Stomach (tissue), 8 donors: ENCODE measurements at regions not wholly inside any gene's neighbourhood (a gene's known extent, or its start where the extent isn't known, plus 50 kb on each side); places are given as distances from the start of the nearest gene placed in this dataset.

Source experiments
- DNase-seq, 2 donors: peaks; one replicate each; pipeline versions ENCODE4 v3.0.0 to v3.0.0-alpha.2; 2013 to 2019
- H3K27ac ChIP-seq, 5 donors: fragments of 200-600 bp in 4 of 5; sonication (generic) in 4 of 5; one replicate each; pipeline ENCODE4 v1.5.1; 2013 to 2019; ENCODE audit warnings: mild to moderate bottlenecking in 1 of 5, moderate library complexity in 1 of 5
- H3K27me3 ChIP-seq, 3 donors: fragments of 200-600 bp; sonication (generic); one replicate each; pipeline ENCODE4 v1.5.1; 2017 to 2019; ENCODE audit warnings: mixed run types in 1 of 3
- H3K36me3 ChIP-seq, 4 donors: fragments of 200-600 bp; sonication (generic); 1 replicate in 3 of 4; 2 replicates in 1 of 4; pipeline ENCODE4 v1.5.1; 2016 to 2019
- H3K4me1 ChIP-seq, 4 donors: fragments of 200-600 bp; sonication (generic); one replicate each; pipeline ENCODE4 v1.5.1; 2016 to 2019
- H3K4me3 ChIP-seq, 4 donors: fragments of 200-600 bp; sonication (generic) in 3 of 4; one replicate each; pipeline ENCODE4 v1.5.1; 2016 to 2019; ENCODE audit warnings: mild to moderate bottlenecking in 1 of 4
- H3K9me3 ChIP-seq, 4 donors: fragments of 200-600 bp; sonication (generic); one replicate each; pipeline ENCODE4 v1.5.1; 2016 to 2019
- CTCF ChIP-seq, 7 experiments: fragments of 450-650 bp in 4 of 7; fragments of 200-600 bp in 3 of 7; sonication (generic) in 3 of 7; IDR thresholded peaks; one replicate each; pipeline ENCODE4 v1.5.1; 2016 to 2019; ENCODE audit warnings: antibody characterized with exemption in 7 of 7, control low read depth in 2 of 7, mild to moderate bottlenecking in 1 of 7
- EP300 ChIP-seq: sonication (generic); formaldehyde crosslinking; IDR thresholded peaks from one replicate; pipeline ENCODE4 v1.6.1; 2017; ENCODE audit warnings: antibody characterized with exemption
- POLR2A ChIP-seq, 4 donors: fragments of 450-650 bp; IDR thresholded peaks; one replicate each; pipeline ENCODE4 v1.6.1; 2016; ENCODE audit warnings: antibody characterized with exemption in 4 of 4, control low read depth in 2 of 4, mild to moderate bottlenecking in 1 of 4, moderate library complexity in 1 of 4
- POLR2AphosphoS5 ChIP-seq, 3 donors: sonication (generic); formaldehyde crosslinking; IDR thresholded peaks; one replicate each; pipeline ENCODE4 v1.6.1; 2016; ENCODE audit warnings: antibody characterized with exemption in 3 of 3
- WGBS, 5 donors: extraction: QIAGEN DNeasy Blood & Tissue Kit in 3 of 5; methylation state at CpG; one replicate each; pipeline versions ENCODE4 v1.1.5 to v1.1.7; 2013 to 2018; 5-methylcytosine and 5-hydroxymethylcytosine counted together
- intact Hi-C: fragments of 100-400 bp; cut with DNase I; formaldehyde crosslinking; loops from one replicate; pipeline ENCODE4 v1.15.1; 2023; ENCODE audit warnings: low total_unique reads
- donor health status: healthy with polysubstance abuse.
- donor health status: Bipolar disorder and iron deficiency.
- donor health status: healthy.

GRCh38 chr2:134020608-134021007 is 233.3 kb upstream of the MGAT5 start:
- intact Hi-C loops, result no loop called here

GRCh38 chr2:134021830-134022524 is 231.9 kb upstream of the MGAT5 start:
- TF ChIP-seq EP300 (no peak), CTCF (IDR thresholded peaks at IDR 0.05) (no peak), POLR2A (IDR thresholded peaks at IDR 0.05) (no peak), POLR2AphosphoS5 (IDR thresholded peaks at IDR 0.05) (no peak)

More at GRCh38 chr2:134020608-134021007, 233.3 kb upstream of the MGAT5 start:
- Histone ChIP-seq H3K27me3 (peaks cover 0 to 15% (median 0%) of the 10 kb centered on the region in 3 donors), H3K36me3 (no peaks in the 10 kb centered on the region), H3K27ac (no peak overlapping the region), H3K4me1 (no peaks in the 10 kb centered on the region), H3K9me3 (no peaks in the 10 kb centered on the region), H3K4me3 (no peak overlapping the region)
- DNase-seq, result no peak
- 64 to 73% (median 69%) methylated on average over 3 of the region's 3 CpGs for WGBS, 5 donors
- no peak for TF ChIP-seq CTCF (IDR thresholded peaks at IDR 0.05)

GRCh38 chr2:134023854-134024253 is 230.0 kb upstream of the MGAT5 start:
- intact Hi-C loops, result no loop called here
- Histone ChIP-seq H3K27me3 (peaks cover 0 to 39% (median 7%) of the 10 kb centered on the region in 3 donors), H3K27ac (no peak overlapping the region), H3K36me3 (no peaks in the 10 kb centered on the region), H3K4me3 (no peak overlapping the region), H3K4me1 (peaks cover 0 to 7% (median 0%) of the 10 kb centered on the region in 4 donors), H3K9me3 (no peaks in the 10 kb centered on the region)
- WGBS, 5 donors, result 80 to 88% (median 87%) methylated on average over 5 of the region's 5 CpGs
- no peak for DNase-seq
- TF ChIP-seq POLR2AphosphoS5 (IDR thresholded peaks at IDR 0.05) (no peak), EP300 (no peak)

More at GRCh38 chr2:134021830-134022524, 231.9 kb upstream of the MGAT5 start:
- Histone ChIP-seq H3K4me3 (no peak overlapping the region), H3K36me3 (no peaks in the 10 kb centered on the region), H3K4me1 (no peaks in the 10 kb centered on the region), H3K9me3 (no peaks in the 10 kb centered on the region), H3K27me3 (peaks cover 0 to 20% (median 0%) of the 10 kb centered on the region in 3 donors), H3K27ac (no peak overlapping the region)
- no peak for DNase-seq
- 73 to 97% (median 87%) methylated on average over 5 of the region's 5 CpGs for WGBS, 5 donors
- intact Hi-C loops, result no loop called here

- peak in 1 of 2 donors; percentile 55 for DNase-seq
- no peak for TF ChIP-seq POLR2A (IDR thresholded peaks at IDR 0.05)
- no peak for TF ChIP-seq POLR2AphosphoS5 (IDR thresholded peaks at IDR 0.05)
- TF ChIP-seq EP300, result no peak
- no peak for TF ChIP-seq CTCF (IDR thresholded peaks at IDR 0.05)
- H3K4me3 ChIP-seq, result peak overlapping the region in 2 of 4 donors; percentile 3 to 19
- no peak overlapping the region for H3K27ac ChIP-seq
- H3K4me1 ChIP-seq, result peaks cover 0 to 7% (median 0%) of the 10 kb centered on the region in 4 donors
- H3K9me3 ChIP-seq, result no peaks in the 10 kb centered on the region
- intact Hi-C loops, result no loop called here
- WGBS, 5 donors, result 10 to 25% (median 15%) methylated on average over 19 to 21 of the region's 21 CpGs
- H3K36me3 ChIP-seq, result no peaks in the 10 kb centered on the region
- peaks cover 0 to 42% (median 7%) of the 10 kb centered on the region in 3 donors for H3K27me3 ChIP-seq
Measured at GRCh38 chr2:134027980-134028379, 225.9 kb upstream of the MGAT5 start.

GRCh38 chr2:134029418-134029817 is 224.5 kb upstream of the MGAT5 start:
- peak in 1 of 2 donors; percentile 47 for DNase-seq
- no peak for TF ChIP-seq CTCF (IDR thresholded peaks at IDR 0.05)
- TF ChIP-seq POLR2A (IDR thresholded peaks at IDR 0.05), result no peak
- no peak for TF ChIP-seq POLR2AphosphoS5 (IDR thresholded peaks at IDR 0.05)
- no peak for TF ChIP-seq EP300
- H3K27me3 ChIP-seq, result peaks cover 0 to 36% (median 7%) of the 10 kb centered on the region in 3 donors
- H3K4me1 ChIP-seq, result peaks cover 0 to 7% (median 0%) of the 10 kb centered on the region in 4 donors
- no peak overlapping the region for H3K27ac ChIP-seq
- no peaks in the 10 kb centered on the region for H3K36me3 ChIP-seq
- no peaks in the 10 kb centered on the region for H3K9me3 ChIP-seq
- intact Hi-C loops, result no loop called here
- 56 to 83% (median 75%) methylated on average over 6 of the region's 6 CpGs for WGBS, 5 donors
- H3K4me3 ChIP-seq, result no peak overlapping the region
